Ovary (tissue), 3 donors: ENCODE measurements at regions not wholly inside any gene's neighbourhood (a gene's known extent, or its start where the extent isn't known, plus 50 kb on each side); places are given as distances from the start of the nearest gene placed in this dataset.

ENCODE experiments used
- CTCF ChIP-seq, 3 donors: fragments of 450-650 bp in 2 of 3; fragments of 200-600 bp in 1 of 3; IDR thresholded peaks; one replicate each; pipeline versions ENCODE4 v1.5.1 to v1.8.0; 2016 to 2022; ENCODE audit warnings: antibody characterized with exemption in 3 of 3, mild to moderate bottlenecking in 1 of 3
- POLR2A ChIP-seq: fragments of 450-650 bp; IDR thresholded peaks from one replicate; pipeline ENCODE4 v1.6.1; 2017; ENCODE audit warnings: antibody characterized with exemption, mild to moderate bottlenecking, moderate library complexity
- donor health status: DM: no; HTN: no; CAD: no.

DNA sequence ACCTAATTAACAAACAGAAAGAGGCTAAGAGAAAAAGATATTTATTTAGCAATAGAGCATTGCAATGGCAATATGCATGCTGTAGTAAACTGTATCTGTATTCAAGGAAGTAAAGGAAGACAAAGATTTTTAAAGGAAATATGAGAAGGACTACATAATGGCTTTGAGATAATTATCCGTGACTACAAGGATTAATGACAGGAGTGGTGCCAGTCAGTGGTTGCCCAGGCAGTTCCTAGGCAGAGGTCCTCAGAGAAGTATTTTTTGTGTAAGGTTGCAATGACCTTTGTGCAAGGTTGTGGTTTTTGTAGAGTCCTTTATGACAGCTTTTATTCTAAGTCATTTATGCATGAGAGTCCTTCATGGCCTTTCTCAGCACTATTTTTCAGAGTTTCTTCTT is 711.1 kb upstream of the CHRM3 start:
- no peak for TF ChIP-seq CTCF (IDR thresholded peaks at IDR 0.05)
- TF ChIP-seq POLR2A: no peak
